IMR-90 (cell line): ENCODE measurements at regions not wholly inside any gene's neighbourhood (a gene's known extent, or its start where the extent isn't known, plus 50 kb on each side); places are given as distances from the start of the nearest gene placed in this dataset.

Experiments
- ATAC-seq: fragments of 200-7000 bp; cut with Tn5 transposase; 2 replicates; pipeline ENCODE4 v1.9.1; 2020; ENCODE audit warnings: low read depth, mild to moderate bottlenecking, moderate library complexity
- BruUV-seq: library from RNA; stranded (reverse); fragments of 400-500 nt; replicated peaks from 2 replicates; lab custom pipeline; 2021; lab: Mats Ljungman, UMichigan
- CTCF ChIA-PET: fragments of 300-600 bp; formaldehyde crosslinking; extraction: SDS; loops from one replicate; lab custom pipeline; 2021; ENCODE audit warnings: antibody characterized with exemption; lab: Yijun Ruan, JAX
- POLR2A ChIA-PET: fragments of 300-600 bp; sonication (Branson Sonifier 250); formaldehyde crosslinking; loops from one replicate; lab custom pipeline; 2022; ENCODE audit warnings: antibody characterized with exemption; ENCODE audit not compliant: unreplicated experiment; lab: Charles Lee
- DNase-seq: peaks from one replicate; pipeline ENCODE4 v3.0.0; 2013
- H2AFZ ChIP-seq: replicated peaks from 2 replicates; pipeline ENCODE3; 2013; ENCODE audit warnings: low read length, mild to moderate bottlenecking; ENCODE audit not compliant: poor library complexity
- H2AK5ac ChIP-seq: 2 replicates; pipeline ENCODE4 v1.6.1; 2013; ENCODE audit warnings: low read depth, low read length, inconsistent platforms
- H2AK9ac ChIP-seq: replicated peaks from 2 replicates; pipeline ENCODE3; 2013; ENCODE audit warnings: mild to moderate bottlenecking, low read depth, low read length, moderate library complexity; ENCODE audit not compliant: poor library complexity
- H2BK120ac ChIP-seq: 2 replicates; pipeline ENCODE4 v1.6.1; 2013; ENCODE audit warnings: low read depth, low read length, inconsistent platforms
- H2BK15ac ChIP-seq: 3 replicates; pipeline ENCODE4 v1.6.1; 2013; ENCODE audit warnings: low read depth, low read length, inconsistent platforms
- H2BK20ac ChIP-seq: 2 replicates; pipeline ENCODE4 v1.6.1; 2013; ENCODE audit warnings: low read depth, mild to moderate bottlenecking, inconsistent platforms, low read length, moderate library complexity
- H2BK5ac ChIP-seq: 2 replicates; pipeline ENCODE4 v1.6.1; 2013; ENCODE audit warnings: mild to moderate bottlenecking, low read depth, low read length, inconsistent platforms; ENCODE audit not compliant: poor library complexity, severe bottlenecking
- H3K14ac ChIP-seq: replicated peaks from 2 replicates; pipeline ENCODE4 v1.6.1; 2013; ENCODE audit warnings: low read depth, low read length, inconsistent platforms
- H3K18ac ChIP-seq: 2 replicates; pipeline ENCODE4 v1.6.1; 2013; ENCODE audit warnings: low read depth, low read length, control low read depth
- H3K23ac ChIP-seq: 2 replicates; pipeline ENCODE4 v1.6.1; 2013; ENCODE audit warnings: low read depth, low read length, inconsistent platforms
- H3K27ac ChIP-seq: 2 replicates; pipeline ENCODE4 v1.5.1; 2013; ENCODE audit warnings: mild to moderate bottlenecking, control low read depth, low read length; ENCODE audit not compliant: insufficient read depth
- H3K27me3 ChIP-seq: 2 replicates; pipeline ENCODE4 v1.6.1; 2013; ENCODE audit warnings: low read length; ENCODE audit not compliant: control insufficient read depth, insufficient read depth
- H3K36me3 ChIP-seq: 2 replicates; pipeline ENCODE4 v1.6.1; 2013; ENCODE audit warnings: low read length, mixed read lengths; ENCODE audit not compliant: control insufficient read depth, insufficient read depth
- H3K4ac ChIP-seq: 2 replicates; pipeline ENCODE4 v1.6.1; 2013; ENCODE audit warnings: low read depth, low read length, inconsistent platforms
- H3K4me1 ChIP-seq: 2 replicates; pipeline ENCODE4 v1.6.1; 2013; ENCODE audit warnings: low read length, mixed read lengths; ENCODE audit not compliant: control insufficient read depth, insufficient read depth
- H3K4me2 ChIP-seq: 2 replicates; pipeline ENCODE4 v1.6.1; 2013; ENCODE audit warnings: low read depth, mild to moderate bottlenecking, control low read depth, low read length, moderate library complexity
- H3K4me3 ChIP-seq: 2 replicates; pipeline ENCODE4 v1.5.1; 2013; ENCODE audit warnings: low read depth, mild to moderate bottlenecking, control low read depth, low read length, moderate library complexity; ENCODE audit not compliant: insufficient read depth
- H3K56ac ChIP-seq: 2 replicates; pipeline ENCODE4 v1.6.1; 2013; ENCODE audit warnings: low read length, inconsistent platforms; ENCODE audit not compliant: insufficient read depth; ENCODE audit errors: extremely low read depth
- H3K79me1 ChIP-seq, 2 experiments: 2 replicates each; pipeline ENCODE4 v1.6.1; 2013; ENCODE audit warnings: low read length in 2 of 2, inconsistent platforms in 1 of 2, low read depth in 1 of 2
- H3K9ac ChIP-seq: 2 replicates; pipeline ENCODE4 v1.6.1; 2013; ENCODE audit warnings: low read depth, low read length, control low read depth
- H3K9me1 ChIP-seq: 2 replicates; pipeline ENCODE4 v1.6.1; 2013; ENCODE audit warnings: low read length, inconsistent platforms; ENCODE audit not compliant: insufficient read depth
- H3K9me3 ChIP-seq: 2 replicates; pipeline ENCODE4 v1.6.1; 2013; ENCODE audit warnings: low read length; ENCODE audit not compliant: control insufficient read depth, insufficient read depth
- H4K20me1 ChIP-seq: 2 replicates; pipeline ENCODE4 v1.6.1; 2013; ENCODE audit warnings: low read length, inconsistent platforms; ENCODE audit not compliant: insufficient read depth
- H4K5ac ChIP-seq: 2 replicates; pipeline ENCODE4 v1.6.1; 2013; ENCODE audit warnings: mild to moderate bottlenecking, low read depth, low read length, control low read depth
- H4K8ac ChIP-seq, 2 experiments: 2 replicates each; pipeline ENCODE4 v1.6.1; 2013; ENCODE audit warnings: low read depth in 2 of 2, low read length in 2 of 2, control low read depth in 1 of 2, inconsistent platforms in 1 of 2
- H4K91ac ChIP-seq: 2 replicates; pipeline ENCODE4 v1.6.1; 2013; ENCODE audit warnings: low read depth, low read length, inconsistent platforms; ENCODE audit not compliant: insufficient read depth
- BHLHE40 ChIP-seq: fragments of 150-350 bp; IDR thresholded peaks from 2 replicates; pipeline ENCODE4 v1.6.1; 2016; ENCODE audit warnings: mild to moderate bottlenecking, low read depth, low read length
- CHD1 ChIP-seq: IDR thresholded peaks from 2 replicates; pipeline ENCODE4 v1.6.1; 2012; ENCODE audit warnings: low read depth, low read length, improper control_type of control experiment
- CTCF ChIP-seq: conservative IDR thresholded peaks from 2 replicates; pipeline ENCODE4 v1.5.1; 2012; ENCODE audit warnings: mild to moderate bottlenecking, low read depth, low read length, improper control_type of control experiment
- FOS ChIP-seq: fragments of 150-350 bp; IDR thresholded peaks from 2 replicates; pipeline ENCODE4 v1.6.1; 2016; ENCODE audit warnings: low read depth, low read length
- MAFK ChIP-seq: IDR thresholded peaks from 2 replicates; pipeline ENCODE4 v1.6.1; 2012; ENCODE audit warnings: low read depth, low read length, improper control_type of control experiment
- MAZ ChIP-seq: IDR thresholded peaks from 2 replicates; pipeline ENCODE4 v1.6.1; 2012; ENCODE audit warnings: low read depth, mild to moderate bottlenecking, low read length, improper control_type of control experiment, moderate library complexity, borderline replicate concordance
- MXI1 ChIP-seq: IDR thresholded peaks from 2 replicates; pipeline ENCODE4 v1.6.1; 2012; ENCODE audit warnings: low read depth, mild to moderate bottlenecking, low read length, moderate library complexity, borderline replicate concordance
- NFE2L2 ChIP-seq: fragments of 150-350 bp; IDR thresholded peaks from 2 replicates; pipeline ENCODE4 v1.6.1; 2016; ENCODE audit warnings: low read depth, mild to moderate bottlenecking, low read length
- POLR2A ChIP-seq: IDR thresholded peaks from 2 replicates; pipeline ENCODE4 v1.6.1; 2012; ENCODE audit warnings: mild to moderate bottlenecking, low read depth, low read length
- RCOR1 ChIP-seq: IDR thresholded peaks from 2 replicates; pipeline ENCODE4 v1.6.1; 2012; ENCODE audit warnings: mild to moderate bottlenecking, low read length, improper control_type of control experiment; ENCODE audit not compliant: insufficient replicate concordance
- RFX5 ChIP-seq: IDR thresholded peaks from 2 replicates; pipeline ENCODE4 v1.8.0; 2012; ENCODE audit warnings: low read depth, mild to moderate bottlenecking, low read length, moderate library complexity
- WGBS, 2 experiments: methylation state at CpG; one replicate each; pipeline versions ENCODE4 v1.1.5 to v1.1.7; 2013; ENCODE audit warnings: missing lambda C conversion rate in 2 of 2; ENCODE audit not compliant: insufficient read length in 1 of 2; ENCODE audit errors: extremely low coverage in 2 of 2; 5-methylcytosine and 5-hydroxymethylcytosine counted together
- dilution Hi-C: fragments of 300-500 bp; cut with HindIII; formaldehyde crosslinking; loops from one replicate; pipeline ENCODE4 v1.14.3; 2018; ENCODE audit warnings: low sequenced_read_pairs; ENCODE audit not compliant: unreplicated experiment
- in situ Hi-C: fragments of 300-500 bp; cut with MboI; formaldehyde crosslinking; loops from 3 replicates; pipeline ENCODE4 v1.14.3; 2019; ENCODE audit warnings: low sequenced_read_pairs, inconsistent platforms, mixed read lengths
- intact Hi-C: fragments of 100-400 bp; cut with micrococcal nuclease; formaldehyde crosslinking; loops from 2 replicates; pipeline ENCODE4 v1.10.0; 2022

- Histone ChIP-seq H3K4me1 (peaks cover 2% of the 10 kb centered on the region; the same call in 1 of the 2 replicates), H2AFZ (no peak overlapping the region), H3K27ac (no peak overlapping the region), H2AK9ac (no peak overlapping the region), H2BK5ac (no peak overlapping the region), H3K4me3 (no peak overlapping the region), H3K14ac (no peak overlapping the region), H2BK20ac (no peak overlapping the region), H3K9me1 (no peaks in the 10 kb centered on the region; the same call in 1 of the 2 replicates), H3K79me1 (no peaks in the 10 kb centered on the region), H3K18ac (no peak overlapping the region), H3K9ac (no peak overlapping the region), H3K36me3 (no peaks in the 10 kb centered on the region), H2BK120ac (no peak overlapping the region), H3K4ac (no peak overlapping the region), H3K4me2 (no peak overlapping the region), H3K9me3 (no peaks in the 10 kb centered on the region), H4K8ac (no peak overlapping the region), H4K91ac (no peak overlapping the region), H4K20me1 (no peaks in the 10 kb centered on the region), H3K56ac (no peak overlapping the region), H4K5ac (no peak overlapping the region), H2AK5ac (no peak overlapping the region), H3K27me3 (peaks cover 3% of the 10 kb centered on the region; the same call in 1 of the 2 replicates), H3K23ac (no peak overlapping the region), H2BK15ac (no peak overlapping the region)
- BruUV-seq, result no TSS peak
- in situ Hi-C loops (no loop called here), intact Hi-C loops (no loop called here), dilution Hi-C loops (no loop called here)
- DNase-seq, result no peak
- POLR2A ChIA-PET, result interaction anchor here (1.0 kb wide), 1 partner anchor 14 kb away, joined by 3 read pairs; no protein-coding TSS in a partner anchor
- TF ChIP-seq BHLHE40 (no peak), NFE2L2 (no peak), CTCF (no peak), MXI1 (no peak), CHD1 (no peak), MAZ (no peak), RCOR1 (no peak), POLR2A (no peak), RFX5 (no peak), FOS (no peak), MAFK (no peak)
- WGBS, 2 experiments, result 65% methylated on average over 10 of the region's 19 CpGs; no CpG with 5 or more reads in 1 of the 2 experiments
- ATAC-seq, result no peak
- CTCF ChIA-PET, result no interaction called here
Measured at GRCh38 chr15:66633041-66633937, 67.5 kb upstream of the LCTL start.
